K562 (cell line): ENCODE measurements at regions not wholly inside any gene's neighbourhood (a gene's known extent, or its start where the extent isn't known, plus 50 kb on each side); places are given as distances from the start of the nearest gene placed in this dataset.
A peak's percentile ranks its signal among the peaks of the same experiment; 100 is the strongest.

Experiments
- ATF3 ChIP-seq, 2 experiments: fragments of 450-650 bp in 1 of 2; sonication (generic) in 1 of 2; formaldehyde crosslinking in 1 of 2; IDR thresholded peaks in 1 of 2; conservative IDR thresholded peaks in 1 of 2; 2 replicates each; pipeline versions ENCODE4 v1.6.1 to v1.8.1; 2016 to 2023; ENCODE audit warnings: mild to moderate bottlenecking in 2 of 2, moderate library complexity in 2 of 2, inconsistent platforms in 1 of 2, missing genetic modification reagents in 1 of 2
- CTBP1 ChIP-seq: fragments of 450-650 bp; IDR thresholded peaks from 2 replicates; pipeline ENCODE4 v1.6.1; 2016; ENCODE audit warnings: borderline replicate concordance
- HLTF ChIP-seq: fragments of 450-650 bp; IDR thresholded peaks from 2 replicates; pipeline ENCODE4 v1.6.1; 2016
- MAFF ChIP-seq: IDR thresholded peaks from 2 replicates; pipeline ENCODE4 v1.6.1; 2012; ENCODE audit warnings: low read length, improper control_type of control experiment
- MAFG ChIP-seq: fragments of 450-650 bp; conservative IDR thresholded peaks from 2 replicates; pipeline ENCODE4 v1.6.1; 2016; ENCODE audit warnings: missing genetic modification characterization, missing compliant biosample characterization
- MAZ ChIP-seq, 2 experiments: fragments of 450-650 bp in 1 of 2; sonication (generic) in 1 of 2; formaldehyde crosslinking; IDR thresholded peaks in 1 of 2; conservative IDR thresholded peaks in 1 of 2; 2 replicates each; pipeline versions ENCODE4 v1.4.0 to v1.5.0; 2020; ENCODE audit warnings: mild to moderate bottlenecking in 1 of 2, missing genetic modification reagents in 1 of 2
- RBM15 ChIP-seq: fragments of 200-400 bp; formaldehyde crosslinking; IDR thresholded peaks from 2 replicates; pipeline ENCODE4 v1.6.1; 2018; ENCODE audit warnings: mild to moderate bottlenecking, low read length, moderate library complexity; ENCODE audit not compliant: insufficient read depth
- SFPQ ChIP-seq: fragments of 200-400 bp; formaldehyde crosslinking; IDR thresholded peaks from 2 replicates; pipeline ENCODE4 v1.6.1; 2017; ENCODE audit warnings: mild to moderate bottlenecking, low read depth, low read length, moderate library complexity
- TEAD1 ChIP-seq, 2 experiments: fragments of 450-650 bp in 1 of 2; sonication (generic) in 1 of 2; formaldehyde crosslinking; IDR thresholded peaks; 2 replicates each; pipeline versions ENCODE4 v1.4.0 to v1.8.0; 2020 to 2022; ENCODE audit warnings: mild to moderate bottlenecking in 2 of 2, missing genetic modification reagents in 1 of 2
- TRIM25 ChIP-seq: fragments of 450-650 bp; IDR thresholded peaks from 2 replicates; pipeline ENCODE4 v1.7.0; 2016; ENCODE audit warnings: borderline replicate concordance
- ZKSCAN8 ChIP-seq: fragments of 200-800 bp; sonication (Bioruptor generic); IDR thresholded peaks from 2 replicates; pipeline ENCODE4 v1.6.1; 2016; ENCODE audit warnings: missing genetic modification characterization, missing compliant biosample characterization
- ZNF316 ChIP-seq: fragments of 450-650 bp; IDR thresholded peaks from 2 replicates; pipeline ENCODE4 v1.6.1; 2016

GRCh38 chr1:60563777-60564535, 490.4 kb upstream of the C1orf87 start (continued):
- TF ChIP-seq MAFG: peak; percentile 39
- TF ChIP-seq ZNF316: peak; percentile 75
- TF ChIP-seq RBM15: no peak
- TF ChIP-seq MAZ (CRISPR knock-in tag; conservative IDR thresholded peaks at IDR 0.05 in 1 of 2, IDR thresholded peaks at IDR 0.05 in 1 of 2): no peak
- TF ChIP-seq HLTF: no peak
- TF ChIP-seq ATF3 (IDR thresholded peaks at IDR 0.05): no peak
- no peak for TF ChIP-seq ATF3 (CRISPR knock-in tag; conservative IDR thresholded peaks at IDR 0.05)
- TF ChIP-seq SFPQ: no peak
- TF ChIP-seq CTBP1: no peak
- no peak for TF ChIP-seq TRIM25
- TF ChIP-seq MAFF: peak; percentile 45
- TF ChIP-seq ZKSCAN8 (CRISPR knock-in tag): no peak
- no peak for TF ChIP-seq TEAD1 (CRISPR knock-in tag; IDR thresholded peaks at IDR 0.05)
- TF ChIP-seq, all 486 proteins: peak for 4
